Large intestine (tissue), 3 donors: ENCODE measurements at regions not wholly inside any gene's neighbourhood (a gene's known extent, or its start where the extent isn't known, plus 50 kb on each side); places are given as distances from the start of the nearest gene placed in this dataset.
"Not testable (repeated sequence)": the region's sequence is repeated elsewhere in the genome, so short reads cannot be mapped to it uniquely, and the experiment has no call there.

Source experiments
- DNase-seq, 2 donors: peaks; one replicate each; pipeline versions ENCODE4 v3.0.0 to v3.0.0-alpha.2; 2013
- H3K27ac ChIP-seq: one replicate; pipeline ENCODE4 v1.5.1; 2013; ENCODE audit warnings: low read length
- H3K27me3 ChIP-seq: 2 replicates; pipeline ENCODE4 v1.6.1; 2013; ENCODE audit warnings: low read length; ENCODE audit not compliant: control insufficient read depth, insufficient read depth
- H3K36me3 ChIP-seq: 2 replicates; pipeline ENCODE4 v1.6.1; 2013; ENCODE audit warnings: low read length; ENCODE audit not compliant: control insufficient read depth, insufficient read depth
- H3K4me1 ChIP-seq: one replicate; pipeline ENCODE4 v1.6.1; 2013; ENCODE audit warnings: low read length; ENCODE audit not compliant: control insufficient read depth, insufficient read depth
- H3K4me3 ChIP-seq: one replicate; pipeline ENCODE4 v1.5.1; 2013; ENCODE audit warnings: low read length
- H3K9me3 ChIP-seq: one replicate; pipeline ENCODE4 v1.6.1; 2013; ENCODE audit warnings: mild to moderate bottlenecking, low read depth, low read length, moderate library complexity; ENCODE audit not compliant: control insufficient read depth
- WGBS: methylation state at CpG from one replicate; pipeline ENCODE4 v1.1.5; 2013; ENCODE audit warnings: low lambda C conversion rate; ENCODE audit not compliant: insufficient coverage; 5-methylcytosine and 5-hydroxymethylcytosine counted together

DNA sequence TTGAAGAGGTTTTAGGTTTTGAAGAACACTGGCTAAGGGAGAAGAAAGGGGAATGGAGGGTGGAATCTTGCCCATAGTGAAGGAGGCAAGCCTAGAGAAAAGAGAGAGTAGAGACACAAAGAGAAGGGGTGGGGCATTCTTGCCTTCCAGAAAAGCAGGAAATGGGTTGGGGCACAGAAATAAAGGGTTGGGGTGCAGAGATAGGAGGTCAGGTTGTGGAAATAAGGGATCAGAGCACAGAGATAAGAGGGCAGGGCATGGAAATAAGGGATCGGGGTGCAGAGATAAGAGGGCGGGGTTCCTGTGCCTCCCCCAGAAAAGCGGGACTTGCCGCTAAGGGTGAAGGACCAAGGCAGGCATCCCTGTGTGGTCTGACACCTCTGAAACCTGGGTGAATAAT, 69.9 kb downstream of the ALG1L2 start:
- not testable (repeated sequence) for H3K9me3 ChIP-seq, DNase-seq, H3K4me3 ChIP-seq, H3K27me3 ChIP-seq, H3K4me1 ChIP-seq, H3K36me3 ChIP-seq, H3K27ac ChIP-seq
- WGBS: no CpG with 5 or more reads among the region's 4 CpGs

DNA sequence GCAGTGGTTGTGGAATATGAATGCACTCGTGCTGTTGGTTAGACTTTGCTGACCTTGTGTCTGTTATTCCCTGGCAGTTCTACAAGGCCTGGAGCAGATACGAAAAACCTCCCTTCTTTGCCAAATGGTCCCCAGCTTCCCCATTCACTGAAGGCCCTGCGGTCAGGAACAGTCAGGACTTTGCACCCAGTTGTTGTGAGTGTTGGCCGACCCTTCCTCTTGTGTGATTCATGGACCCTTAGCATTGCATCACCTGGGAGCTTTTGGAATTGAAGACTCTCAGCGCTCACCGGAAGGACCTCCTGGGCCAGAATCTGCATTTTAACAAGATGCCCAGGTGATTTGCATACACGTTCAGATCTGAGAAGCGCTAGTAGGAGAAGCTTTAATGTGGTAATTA, 71.6 kb downstream of the ALG1L2 start:
- 86% methylated on average over 2 of the region's 8 CpGs for WGBS
- H3K27ac ChIP-seq, H3K36me3 ChIP-seq, H3K4me1 ChIP-seq, H3K4me3 ChIP-seq, H3K9me3 ChIP-seq, H3K27me3 ChIP-seq, DNase-seq: not testable (repeated sequence)

DNA sequence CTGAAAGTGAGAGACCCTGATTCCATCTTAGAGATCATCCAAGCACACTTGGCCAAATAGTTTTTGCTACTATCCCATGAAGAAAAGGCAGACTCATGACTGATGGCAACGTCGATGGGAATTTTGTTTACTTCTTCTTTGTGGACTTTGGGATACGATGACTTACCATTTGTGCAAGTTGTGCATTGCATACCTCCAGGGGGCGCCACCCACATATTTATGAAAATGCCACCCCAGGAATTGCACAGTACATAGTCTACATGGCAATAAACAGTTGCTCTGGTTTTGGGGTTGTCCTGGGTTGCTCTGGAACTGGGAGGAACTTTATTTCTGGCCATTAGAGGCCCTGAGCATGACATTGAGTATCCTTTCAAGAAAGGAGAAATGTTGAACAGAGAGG, 73.8 kb downstream of the ALG1L2 start:
- not testable (repeated sequence) for H3K36me3 ChIP-seq, H3K9me3 ChIP-seq, H3K4me3 ChIP-seq, H3K4me1 ChIP-seq, H3K27ac ChIP-seq, H3K27me3 ChIP-seq, DNase-seq
- WGBS: no CpG with 5 or more reads among the region's 4 CpGs

DNA sequence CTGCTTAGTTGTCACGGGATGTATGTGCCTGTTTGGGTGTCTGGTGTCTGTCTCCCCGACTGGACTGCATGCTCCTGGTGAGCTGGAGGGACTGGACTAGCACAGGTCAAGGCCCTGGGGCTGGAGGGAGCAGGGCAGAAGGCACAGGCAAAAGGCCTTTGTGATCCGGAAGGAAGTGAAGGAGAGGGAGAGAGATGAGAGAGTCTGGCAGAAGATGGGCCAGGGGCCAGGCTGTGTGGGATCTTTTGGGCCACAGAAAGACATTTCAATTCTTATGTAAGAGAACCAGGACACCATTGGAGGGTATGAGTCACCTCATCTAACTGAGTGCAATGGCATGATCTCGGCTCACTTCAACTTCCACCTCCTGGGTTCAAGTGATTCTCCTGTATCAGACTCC, 85.2 kb downstream of the ALG1L2 start:
- not testable (repeated sequence) for H3K4me1 ChIP-seq

DNA sequence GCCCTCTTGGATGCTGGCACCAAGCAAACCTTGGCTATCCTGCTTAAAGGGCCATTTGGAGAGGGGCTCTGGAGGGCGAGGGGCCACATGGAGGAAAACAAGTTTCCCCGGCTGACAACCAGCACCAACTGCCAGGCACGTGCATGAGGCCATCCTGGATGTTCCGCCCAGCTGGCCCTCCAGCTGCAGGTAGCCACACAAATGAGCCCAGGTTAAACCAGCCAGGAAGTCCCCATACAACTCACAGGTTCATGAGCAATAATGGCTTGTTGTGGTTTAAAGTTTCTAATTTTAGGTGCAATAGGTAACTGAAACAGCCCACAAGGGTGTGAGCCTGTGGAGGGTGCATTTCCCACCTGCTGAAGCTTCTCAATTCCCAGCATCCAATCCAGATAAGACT, 93.6 kb downstream of the ALG1L2 start:
- H3K4me3 ChIP-seq, DNase-seq, H3K4me1 ChIP-seq, H3K36me3 ChIP-seq, H3K27me3 ChIP-seq, H3K9me3 ChIP-seq, H3K27ac ChIP-seq: not testable (repeated sequence)
- WGBS: no CpG with 5 or more reads among the region's 4 CpGs

More for the DNA sequence above, 85.2 kb downstream of the ALG1L2 start:
- not testable (repeated sequence) for DNase-seq, H3K27ac ChIP-seq, H3K4me3 ChIP-seq, H3K36me3 ChIP-seq, H3K27me3 ChIP-seq, H3K9me3 ChIP-seq
- WGBS: no CpG with 5 or more reads among the region's 4 CpGs

DNA sequence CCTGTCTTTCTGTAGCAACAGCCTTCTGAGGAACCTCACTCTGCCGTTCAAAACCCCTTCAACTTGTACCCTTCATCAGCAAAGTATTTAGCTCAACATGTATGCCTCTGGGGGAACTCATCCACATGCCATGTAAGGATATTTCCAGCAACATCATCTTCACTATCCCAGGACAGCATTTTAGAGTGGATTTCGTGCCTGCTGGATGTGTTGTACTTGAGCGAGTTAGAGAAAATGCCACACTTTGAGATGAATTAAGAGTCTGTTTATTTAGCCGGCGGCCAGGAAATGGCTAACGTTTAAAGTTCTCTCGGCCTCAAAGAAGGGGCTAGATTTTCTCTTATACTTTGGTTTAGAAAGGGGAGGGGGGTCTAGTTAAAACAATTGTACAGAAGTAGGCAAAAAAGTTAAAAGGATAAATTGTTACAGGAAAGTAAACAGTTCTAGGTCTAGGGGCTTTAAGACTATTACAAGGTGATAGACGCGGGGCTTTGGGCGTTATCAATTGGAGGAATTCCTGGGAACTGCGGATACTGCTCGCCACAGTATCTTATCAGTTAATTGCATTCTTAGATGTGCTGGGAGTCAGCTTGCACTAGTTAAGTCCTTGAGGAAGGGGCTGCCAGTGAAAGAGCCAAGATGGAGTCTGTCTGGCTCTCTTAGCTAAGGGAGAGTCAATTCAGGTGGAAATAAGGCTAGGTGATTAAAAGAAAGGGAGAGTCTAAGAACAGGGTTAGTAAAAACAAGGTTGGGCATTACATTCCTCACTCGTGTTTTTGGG, 95.0 kb downstream of the ALG1L2 start:
- not testable (repeated sequence) for DNase-seq, H3K27ac ChIP-seq, H3K27me3 ChIP-seq, H3K9me3 ChIP-seq, H3K4me1 ChIP-seq, H3K4me3 ChIP-seq, H3K36me3 ChIP-seq
- WGBS: 11% methylated on average over 4 of the region's 13 CpGs

DNA sequence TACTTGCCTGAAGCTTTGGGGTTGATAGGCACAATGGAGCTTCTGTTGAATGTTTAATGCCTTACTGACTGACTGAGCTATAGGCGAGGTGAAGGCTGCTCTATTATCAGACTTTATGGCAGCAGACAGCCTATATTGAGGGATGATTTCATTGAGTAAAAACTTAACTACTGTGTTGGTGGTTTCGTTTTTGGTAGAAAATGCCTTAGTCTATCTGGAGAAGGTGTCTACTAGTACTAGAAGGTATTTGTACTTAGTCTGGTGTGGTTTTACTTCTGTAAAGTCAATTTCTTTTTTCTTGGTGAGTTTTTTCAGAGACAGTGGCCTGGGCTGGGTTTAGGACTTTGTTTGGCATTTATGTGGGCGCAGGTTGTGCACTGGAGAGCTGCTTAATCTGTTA, 97.2 kb downstream of the ALG1L2 start:
- WGBS: no CpG with 5 or more reads among the region's 3 CpGs
- not testable (repeated sequence) for H3K36me3 ChIP-seq

DNA sequence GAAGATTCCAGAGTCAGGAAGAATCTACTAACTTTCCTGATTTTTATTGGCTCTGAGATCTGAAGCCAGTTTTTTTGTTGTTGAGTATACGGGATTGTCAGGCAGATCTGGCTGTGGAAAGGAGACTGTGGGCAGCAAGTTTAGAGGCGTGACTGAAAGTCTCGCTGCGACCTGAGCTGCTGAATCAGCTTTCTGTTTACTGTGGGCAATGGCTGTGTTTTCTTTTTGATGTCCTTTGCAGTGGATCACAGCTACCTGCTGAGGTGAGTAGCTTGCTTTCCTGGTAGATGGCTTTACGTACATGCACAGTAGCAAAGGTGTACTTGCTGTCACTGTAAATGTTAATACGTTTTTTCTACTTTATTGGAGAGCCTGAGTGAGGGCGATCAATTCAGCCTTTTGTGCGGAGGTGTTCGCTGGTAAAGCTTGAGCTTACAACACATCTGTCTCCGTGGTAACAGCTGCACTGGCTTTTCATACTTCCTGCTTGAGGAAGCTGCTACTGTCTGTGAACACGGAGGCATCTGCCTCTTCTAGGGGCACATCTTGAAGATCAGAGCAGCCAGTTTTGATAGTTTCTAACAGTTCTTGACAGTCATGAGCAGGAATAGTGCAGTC, 97.8 kb downstream of the ALG1L2 start:
- not testable (repeated sequence) for H3K9me3 ChIP-seq, H3K27me3 ChIP-seq, H3K36me3 ChIP-seq
- no CpG with 5 or more reads among the region's 11 CpGs for WGBS
- Histone ChIP-seq H3K4me3 (peak overlapping the region; percentile 43), H3K27ac (peak overlapping the region; percentile 79), H3K4me1 (peaks cover 12% of the 10 kb centered on the region)
- peak; percentile 29 to 83 for DNase-seq

More for the DNA sequence above, 97.2 kb downstream of the ALG1L2 start:
- not testable (repeated sequence) for H3K4me3 ChIP-seq, H3K27me3 ChIP-seq, H3K9me3 ChIP-seq
- Histone ChIP-seq H3K27ac (peak overlapping the region; percentile 79), H3K4me1 (peaks cover 12% of the 10 kb centered on the region)
- peak; percentile 14 to 67 for DNase-seq

DNA sequence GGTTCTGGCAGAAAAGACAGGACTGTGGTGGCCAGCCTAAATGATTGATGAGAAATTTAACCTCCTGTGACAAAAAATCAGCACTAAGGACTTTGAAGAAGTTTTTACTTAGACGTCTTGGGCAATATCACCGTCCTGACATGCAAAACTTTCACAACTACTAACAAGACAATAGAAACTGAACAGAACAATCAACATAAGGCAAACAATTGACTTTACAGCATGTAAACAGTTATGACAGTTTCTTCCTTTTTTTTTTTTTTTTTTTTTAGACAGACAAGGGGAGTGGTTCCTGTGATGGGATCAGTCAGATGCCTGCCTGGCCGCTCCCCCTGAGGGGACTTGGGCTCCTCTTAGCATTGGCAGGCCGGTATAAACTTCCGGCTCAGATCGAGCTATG, 100.8 kb downstream of the ALG1L2 start:
- DNase-seq, H3K27me3 ChIP-seq, H3K36me3 ChIP-seq, H3K4me3 ChIP-seq, H3K9me3 ChIP-seq, H3K27ac ChIP-seq: not testable (repeated sequence)
- 57% methylated on average over 1 of the region's 6 CpGs for WGBS
- peaks cover 12% of the 10 kb centered on the region for H3K4me1 ChIP-seq

DNA sequence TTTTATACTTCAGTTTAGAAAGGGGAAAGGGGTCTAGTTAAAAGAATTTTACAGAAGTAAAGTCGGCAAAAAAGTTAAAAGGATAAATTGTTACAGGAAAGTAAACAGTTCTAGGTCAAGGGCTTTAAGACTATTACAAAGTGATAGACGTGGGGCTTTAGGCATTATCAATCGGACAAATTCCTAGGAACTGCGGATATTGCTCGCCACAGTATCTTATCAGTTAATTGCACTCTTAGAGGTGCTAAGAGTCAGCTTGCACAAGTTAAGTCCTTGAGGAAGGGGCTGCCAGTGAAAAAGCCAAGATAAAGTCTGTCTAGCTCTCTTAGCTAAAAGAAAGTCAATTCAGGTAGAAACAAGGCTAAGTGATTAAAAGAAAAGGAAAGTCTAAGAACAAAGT, 102.1 kb downstream of the ALG1L2 start:
- H3K4me3 ChIP-seq, H3K36me3 ChIP-seq, H3K27me3 ChIP-seq, H3K4me1 ChIP-seq, DNase-seq, H3K9me3 ChIP-seq: not testable (repeated sequence)
- no CpG with 5 or more reads among the region's 5 CpGs for WGBS
- H3K27ac ChIP-seq: peak overlapping the region; percentile 2
